ENCODE measurements at regions not wholly inside any gene's neighbourhood (a gene's known extent, or its start where the extent isn't known, plus 50 kb on each side); places are given as distances from the start of the nearest gene placed in this dataset.

DNA sequence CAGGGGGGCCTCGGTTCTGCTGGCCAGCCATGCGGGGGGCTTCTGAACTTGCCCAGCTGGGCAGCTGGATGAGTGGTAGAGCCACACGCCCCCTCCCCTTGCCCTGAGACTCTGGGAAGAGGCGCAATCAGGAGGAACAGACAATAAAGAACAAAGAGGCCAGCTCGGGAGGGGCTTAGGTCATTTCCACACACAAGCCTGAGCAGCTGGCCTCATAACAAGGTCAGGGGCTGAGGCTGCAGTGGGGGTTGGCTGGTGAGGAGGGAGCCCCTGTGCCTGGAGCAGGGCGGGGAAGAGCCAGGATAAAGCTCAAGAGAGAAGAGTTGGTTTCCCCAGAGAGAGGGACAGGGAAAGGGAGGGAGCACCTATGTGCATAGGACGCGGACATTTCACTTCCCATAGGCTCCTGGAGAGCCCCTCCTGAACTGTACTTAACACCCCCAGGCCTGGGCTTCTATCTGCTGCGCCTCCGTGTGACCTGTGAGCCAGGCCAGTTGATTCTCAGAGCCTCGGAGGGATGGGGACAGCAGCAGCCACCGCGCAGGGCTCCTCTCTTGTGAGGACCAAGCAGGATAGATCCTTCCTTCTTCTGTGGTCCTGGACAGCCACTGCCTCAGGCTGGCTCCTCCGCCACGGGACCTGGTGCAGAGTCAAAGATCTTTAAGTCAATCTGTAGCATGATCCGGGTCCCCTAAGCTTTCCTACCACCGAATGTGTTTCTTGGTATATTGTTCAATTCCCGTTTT is 75.3 kb upstream of the GGTA1 start:
- no peak overlapping the region for H3K9ac ChIP-seq (replicated peaks in 1 of 4; ENCODE audit: extremely low read depth in 1 of 4, low read depth in 3 of 4, low read length in 3 of 4)
- no peak for DNase-seq (ENCODE audit: low read depth in 1 of 2, low spot score in 2 of 2)
- WGBS, 2 experiments (ENCODE audit: extremely low coverage in 1 of 2, insufficient coverage in 1 of 2, insufficient read length in 1 of 2, insufficient replicate concordance in 2 of 2, low coverage in 1 of 2, low lambda C conversion rate in 2 of 2, missing lambda C conversion rate in 1 of 2), result 77% methylated on average over 14 of the region's 18 CpGs; no CpG with 5 or more reads in 1 of the 2 experiments

More for the DNA sequence above, 75.3 kb upstream of the GGTA1 start:
- TF ChIP-seq SIRT6 (IDR thresholded peaks at IDR 0.05; ENCODE audit: low read length), result no peak
- TF ChIP-seq CHD1 (IDR thresholded peaks at IDR 0.05; ENCODE audit: low read depth, low read length), result no peak
- TF ChIP-seq CBX5 (IDR thresholded peaks at IDR 0.05; ENCODE audit: low read depth, low read length), result no peak
- TF ChIP-seq TEAD4 (IDR thresholded peaks at IDR 0.05; ENCODE audit: low read depth, low read length), result no peak
- no peak for TF ChIP-seq FOSL1 (IDR thresholded peaks at IDR 0.05; ENCODE audit: insufficient read depth, low read depth, low read length)
- TF ChIP-seq, protein P1, sequence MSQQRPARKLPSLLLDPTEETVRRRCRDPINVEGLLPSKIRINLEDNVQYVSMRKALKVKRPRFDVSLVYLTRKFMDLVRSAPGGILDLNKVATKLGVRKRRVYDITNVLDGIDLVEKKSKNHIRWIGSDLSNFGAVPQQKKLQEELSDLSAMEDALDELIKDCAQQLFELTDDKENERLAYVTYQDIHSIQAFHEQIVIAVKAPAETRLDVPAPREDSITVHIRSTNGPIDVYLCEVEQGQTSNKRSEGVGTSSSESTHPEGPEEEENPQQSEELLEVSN (IDR thresholded peaks at IDR 0.05), result no peak
- no peak for TF ChIP-seq SP4 (IDR thresholded peaks at IDR 0.05; ENCODE audit: low read length)
- TF ChIP-seq EP300 (IDR thresholded peaks at IDR 0.05; ENCODE audit: borderline replicate concordance in 1 of 2, low read depth in 2 of 2, low read length in 2 of 2), result no peak
- TF ChIP-seq RAD21 (IDR thresholded peaks at IDR 0.05 in 1 of 2, conservative IDR thresholded peaks at IDR 0.05 in 1 of 2; ENCODE audit: low read depth in 2 of 2, low read length in 2 of 2), result no peak
- no peak for TF ChIP-seq CBX8 (IDR thresholded peaks at IDR 0.05; ENCODE audit: borderline replicate concordance, low read depth, low read length)
- no peak for TF ChIP-seq NRF1 (IDR thresholded peaks at IDR 0.05; ENCODE audit: low read depth, low read length)
- ChIA-PET POLR2A (ENCODE audit: partially characterized antibody) (interaction anchor here (1.8 kb wide), 1 partner anchor 25 kb away, joined by 4 read pairs; no protein-coding TSS in a partner anchor), CTCF (ENCODE audit: partially characterized antibody) (interaction anchor here (0.6 to 8.4 kb wide), 11 partner anchors 12 to 208 kb away, joined by 3 to 57 read pairs (median 4); no protein-coding TSS in a partner anchor)
- H2BK15ac ChIP-seq (ENCODE audit: low read length), result no peak overlapping the region
- no peak overlapping the region for H3K56ac ChIP-seq (replicated peaks; ENCODE audit: insufficient read length, low read depth, low read length)
- no peak overlapping the region for H3K4me2 ChIP-seq (ENCODE audit: insufficient read depth in 1 of 2, low read depth in 2 of 2, low read length in 2 of 2)
- H4K91ac ChIP-seq (replicated peaks; ENCODE audit: insufficient read length, low read length), result no peak overlapping the region
- no peaks in the 10 kb centered on the region for H4K20me1 ChIP-seq (replicated peaks in 1 of 2; ENCODE audit: control insufficient read depth in 1 of 2, insufficient read depth in 2 of 2, low read length in 2 of 2)
- H2AFZ ChIP-seq (ENCODE audit: low read length), result no peak overlapping the region
- H3K36me3 ChIP-seq (ENCODE audit: control insufficient read depth in 2 of 4, insufficient read depth in 4 of 4, low read length in 3 of 4), result no peaks in the 10 kb centered on the region
- no peak for FAIRE-seq
- H3K14ac ChIP-seq (ENCODE audit: insufficient read length), result no peak overlapping the region
- H2BK120ac ChIP-seq (replicated peaks; ENCODE audit: low read depth, low read length), result no peak overlapping the region
- no peak overlapping the region for H2BK12ac ChIP-seq (ENCODE audit: low read depth, low read length)
- H3K4me1 ChIP-seq (replicated peaks in 1 of 4; ENCODE audit: control insufficient read depth in 3 of 4, insufficient read depth in 4 of 4, low read length in 3 of 4), result peaks cover 0 to 4% (median 0%) of the 10 kb centered on the region in 4 experiments; a peak in 1 of 7 replicates
- no peak overlapping the region for H2BK20ac ChIP-seq (ENCODE audit: low read length)
- no peaks in the 10 kb centered on the region; a peak in 2 of 7 replicates for H3K27me3 ChIP-seq (replicated peaks in 1 of 4; ENCODE audit: control insufficient read depth in 3 of 4, extremely low read depth in 1 of 4, insufficient read depth in 3 of 4, low read length in 3 of 4)
- no peaks in the 10 kb centered on the region for H3K79me2 ChIP-seq (ENCODE audit: control insufficient read depth in 1 of 2, insufficient read depth in 2 of 2, low read length in 2 of 2)
- no peak overlapping the region for H3K27ac ChIP-seq (ENCODE audit: low read depth, low read length)
- H3K18ac ChIP-seq (ENCODE audit: extremely low read depth, low read length), result no peak overlapping the region; the same call in none of the 2 replicates
- no peaks in the 10 kb centered on the region for H3K79me1 ChIP-seq (ENCODE audit: low read depth, low read length)
- H4K5ac ChIP-seq (ENCODE audit: insufficient read length, low read depth, low read length), result no peak overlapping the region
- H2AK5ac ChIP-seq (ENCODE audit: low read depth, low read length), result no peak overlapping the region
- no peak overlapping the region for H3K4ac ChIP-seq (replicated peaks; ENCODE audit: insufficient read length, low read depth, low read length)
- no peak overlapping the region for H3K4me3 ChIP-seq (ENCODE audit: extremely low read depth in 1 of 4, insufficient read depth in 2 of 4, low read depth in 3 of 4, low read length in 4 of 4)
- no peaks in the 10 kb centered on the region for H3K23me2 ChIP-seq (ENCODE audit: low read depth, low read length)
- H3K9me3 ChIP-seq (ENCODE audit: insufficient read depth in 2 of 2, low read depth in 1 of 2, low read length in 1 of 2), result no peaks in the 10 kb centered on the region
- peak overlapping the region; percentile 74; the same call in 1 of the 2 replicates for H4K8ac ChIP-seq (ENCODE audit: extremely low read depth, insufficient read depth, low read length)
- H2BK5ac ChIP-seq (ENCODE audit: low read depth, low read length), result no peak overlapping the region
- H3K23ac ChIP-seq (ENCODE audit: insufficient read length), result no peak overlapping the region
